ENCODE measurements at regions not wholly inside any gene's neighbourhood (a gene's known extent, or its start where the extent isn't known, plus 50 kb on each side); places are given as distances from the start of the nearest gene placed in this dataset.

DNA sequence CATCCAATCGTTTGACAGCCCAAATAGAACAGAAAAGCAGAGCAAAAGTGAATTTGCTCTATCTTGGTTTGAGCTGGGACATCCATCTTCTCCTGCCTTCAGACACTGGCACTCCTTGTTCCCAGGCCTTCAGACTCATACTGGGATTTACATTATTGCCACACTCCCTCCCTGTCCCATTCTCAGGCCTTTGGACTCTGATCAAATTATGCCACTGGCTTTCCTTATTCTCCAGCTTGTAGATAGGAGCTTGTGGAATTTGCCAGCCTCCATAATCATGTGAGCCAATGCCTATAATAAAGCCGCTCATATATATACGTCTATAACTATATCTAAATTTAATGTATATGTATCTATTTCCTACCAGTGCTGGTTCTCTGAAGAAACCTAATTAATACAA is 568.3 kb upstream of the KIRREL3 start:
- TF ChIP-seq, protein P1, sequence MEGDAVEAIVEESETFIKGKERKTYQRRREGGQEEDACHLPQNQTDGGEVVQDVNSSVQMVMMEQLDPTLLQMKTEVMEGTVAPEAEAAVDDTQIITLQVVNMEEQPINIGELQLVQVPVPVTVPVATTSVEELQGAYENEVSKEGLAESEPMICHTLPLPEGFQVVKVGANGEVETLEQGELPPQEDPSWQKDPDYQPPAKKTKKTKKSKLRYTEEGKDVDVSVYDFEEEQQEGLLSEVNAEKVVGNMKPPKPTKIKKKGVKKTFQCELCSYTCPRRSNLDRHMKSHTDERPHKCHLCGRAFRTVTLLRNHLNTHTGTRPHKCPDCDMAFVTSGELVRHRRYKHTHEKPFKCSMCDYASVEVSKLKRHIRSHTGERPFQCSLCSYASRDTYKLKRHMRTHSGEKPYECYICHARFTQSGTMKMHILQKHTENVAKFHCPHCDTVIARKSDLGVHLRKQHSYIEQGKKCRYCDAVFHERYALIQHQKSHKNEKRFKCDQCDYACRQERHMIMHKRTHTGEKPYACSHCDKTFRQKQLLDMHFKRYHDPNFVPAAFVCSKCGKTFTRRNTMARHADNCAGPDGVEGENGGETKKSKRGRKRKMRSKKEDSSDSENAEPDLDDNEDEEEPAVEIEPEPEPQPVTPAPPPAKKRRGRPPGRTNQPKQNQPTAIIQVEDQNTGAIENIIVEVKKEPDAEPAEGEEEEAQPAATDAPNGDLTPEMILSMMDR (IDR thresholded peaks at IDR 0.05) = no peak
- no peak for TF ChIP-seq POLR2A (IDR thresholded peaks at IDR 0.05)

Data from uterus (tissue), 2 donors.